Activated CD4-positive, alpha-beta T cell treated with anti-CD3 and anti-CD28 coated beads for 24 hours (primary cell): ENCODE measurements at regions not wholly inside any gene's neighbourhood (a gene's known extent, or its start where the extent isn't known, plus 50 kb on each side); places are given as distances from the start of the nearest gene placed in this dataset.
"Not testable (repeated sequence)": the region's sequence is repeated elsewhere in the genome, so short reads cannot be mapped to it uniquely, and the experiment has no call there.

Source experiments
- DNase-seq, 2 donors: peaks; one replicate each; pipeline ENCODE4 v3.0.0-alpha.2; 2020; ENCODE audit warnings: low read depth in 2 of 2

- no peak for DNase-seq
Measured at GRCh38 chr3:127417709-127418559, 130.1 kb upstream of the PRR20G start.

- no peak for DNase-seq
Measured at GRCh38 chr3:127413871-127414270, 126.0 kb upstream of the PRR20G start.

- no peak for DNase-seq
Measured at GRCh38 chr3:127413318-127413673, 125.5 kb upstream of the PRR20G start.

GRCh38 chr3:127412578-127413317 lies 124.9 kb upstream of the PRR20G start:
- DNase-seq = no peak

- not testable (repeated sequence) for DNase-seq
Measured at GRCh38 chr3:127411875-127412274, 124.0 kb upstream of the PRR20G start.

- DNase-seq = no peak
Measured at GRCh38 chr3:127411083-127411727, 123.4 kb upstream of the PRR20G start.

GRCh38 chr3:127410678-127411077 lies 122.8 kb upstream of the PRR20G start:
- DNase-seq = no peak

GRCh38 chr3:127410137-127410488 lies 122.3 kb upstream of the PRR20G start:
- no peak for DNase-seq

- DNase-seq = no peak
Measured at GRCh38 chr3:127409421-127410136, 121.7 kb upstream of the PRR20G start.

- no peak for DNase-seq
Measured at GRCh38 chr3:127408684-127409420, 121.0 kb upstream of the PRR20G start.

GRCh38 chr3:127408022-127408683 lies 120.3 kb upstream of the PRR20G start:
- DNase-seq = no peak

GRCh38 chr3:127407026-127407939 lies 119.4 kb upstream of the PRR20G start:
- no peak for DNase-seq

- no peak for DNase-seq
Measured at GRCh38 chr3:127406309-127407025, 118.6 kb upstream of the PRR20G start.

- DNase-seq = no peak
Measured at GRCh38 chr3:127405791-127406190, 117.9 kb upstream of the PRR20G start.

- no peak for DNase-seq
Measured at GRCh38 chr3:127405010-127405598, 117.3 kb upstream of the PRR20G start.

- no peak for DNase-seq
Measured at GRCh38 chr3:127404221-127405009, 116.6 kb upstream of the PRR20G start.

GRCh38 chr3:127403795-127404194 lies 115.9 kb upstream of the PRR20G start:
- DNase-seq = no peak

GRCh38 chr3:127399154-127399553 lies 111.3 kb upstream of the PRR20G start:
- DNase-seq = no peak
